ENCODE measurements at regions not wholly inside any gene's neighbourhood (a gene's known extent, or its start where the extent isn't known, plus 50 kb on each side); places are given as distances from the start of the nearest gene placed in this dataset.
A peak's percentile ranks its signal among the peaks of the same experiment; 100 is the strongest.
"Not testable (repeated sequence)": the region's sequence is repeated elsewhere in the genome, so short reads cannot be mapped to it uniquely, and the experiment has no call there.

GRCh38 chr5:36457511-36458270, 148.7 kb upstream of the SLC1A3 start:
- DNase-seq (ENCODE audit: low read depth), result no peak

GRCh38 chr5:36458746-36459145, 147.7 kb upstream of the SLC1A3 start:
- H3K27me3 ChIP-seq (ENCODE audit: control insufficient read depth, insufficient read depth, low read length), result no peaks in the 10 kb centered on the region
- DNase-seq (ENCODE audit: low read depth), result no peak
- H3K4me3 ChIP-seq (ENCODE audit: low read depth, low read length), result no peak overlapping the region
- no peak for TF ChIP-seq CTCF (IDR thresholded peaks at IDR 0.05; ENCODE audit: insufficient read depth, low read length, poor library complexity, severe bottlenecking)
- H3K36me3 ChIP-seq (ENCODE audit: control insufficient read depth, insufficient read depth, low read length), result no peaks in the 10 kb centered on the region

More at GRCh38 chr5:36457511-36458270, 148.7 kb upstream of the SLC1A3 start:
- H3K36me3 ChIP-seq (ENCODE audit: control insufficient read depth, insufficient read depth, low read length), result no peaks in the 10 kb centered on the region
- H3K27me3 ChIP-seq (ENCODE audit: control insufficient read depth, insufficient read depth, low read length), result no peaks in the 10 kb centered on the region
- no peak for TF ChIP-seq CTCF (IDR thresholded peaks at IDR 0.05; ENCODE audit: insufficient read depth, low read length, poor library complexity, severe bottlenecking)
- no peak overlapping the region for H3K4me3 ChIP-seq (ENCODE audit: low read depth, low read length)

DNA sequence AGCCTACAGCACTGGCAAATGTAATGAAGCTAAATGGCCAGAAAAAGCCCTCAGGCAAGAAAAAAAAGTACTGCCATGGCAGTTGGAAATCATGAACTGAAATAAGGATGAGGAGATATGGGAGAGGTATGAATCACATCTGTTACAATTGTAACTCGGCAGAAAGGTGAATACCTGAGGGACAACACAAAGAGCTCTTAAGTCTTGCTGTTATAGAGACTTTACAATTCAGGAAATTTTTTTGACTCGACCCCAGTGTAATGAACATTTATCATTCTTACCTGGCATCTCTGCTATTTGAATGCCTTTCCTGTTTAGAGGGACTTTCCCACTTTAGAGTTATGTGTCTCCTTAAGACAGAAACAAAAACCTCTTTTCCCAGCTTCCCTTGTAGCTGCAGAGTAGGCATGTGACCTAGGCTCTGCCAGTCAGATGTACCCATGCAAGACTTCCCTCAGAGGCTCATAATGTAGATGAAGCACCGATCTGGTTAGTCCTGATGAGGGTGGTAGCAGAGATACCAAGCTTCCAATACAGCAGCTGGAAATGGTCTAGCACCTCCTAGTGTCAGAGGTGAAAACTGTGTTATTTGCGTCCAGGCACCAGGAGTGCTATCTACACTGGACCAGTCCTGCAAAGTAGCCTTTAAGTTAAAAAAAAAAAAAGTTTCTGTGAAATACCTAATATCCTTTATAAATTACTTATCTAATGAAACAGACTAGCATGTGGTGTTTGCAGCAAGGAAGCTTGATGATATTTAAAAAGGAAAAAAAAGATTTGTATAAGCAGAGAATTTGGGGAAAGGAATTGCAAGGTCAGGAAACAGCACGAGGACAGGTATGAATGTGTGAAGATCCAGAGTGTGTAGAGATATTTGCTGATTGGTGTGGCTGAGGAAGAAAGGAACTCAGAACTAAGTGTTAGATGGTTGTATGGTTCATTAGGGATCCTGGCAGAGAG, 146.9 kb upstream of the SLC1A3 start:
- Histone ChIP-seq H3K4me3 (ENCODE audit: low read depth, low read length) (no peak overlapping the region), H3K27me3 (ENCODE audit: control insufficient read depth, insufficient read depth, low read length) (no peaks in the 10 kb centered on the region), H3K36me3 (ENCODE audit: control insufficient read depth, insufficient read depth, low read length) (no peaks in the 10 kb centered on the region)
- TF ChIP-seq CTCF (IDR thresholded peaks at IDR 0.05; ENCODE audit: insufficient read depth, low read length, poor library complexity, severe bottlenecking), result peak; percentile 31
- DNase-seq (ENCODE audit: low read depth), result no peak

DNA sequence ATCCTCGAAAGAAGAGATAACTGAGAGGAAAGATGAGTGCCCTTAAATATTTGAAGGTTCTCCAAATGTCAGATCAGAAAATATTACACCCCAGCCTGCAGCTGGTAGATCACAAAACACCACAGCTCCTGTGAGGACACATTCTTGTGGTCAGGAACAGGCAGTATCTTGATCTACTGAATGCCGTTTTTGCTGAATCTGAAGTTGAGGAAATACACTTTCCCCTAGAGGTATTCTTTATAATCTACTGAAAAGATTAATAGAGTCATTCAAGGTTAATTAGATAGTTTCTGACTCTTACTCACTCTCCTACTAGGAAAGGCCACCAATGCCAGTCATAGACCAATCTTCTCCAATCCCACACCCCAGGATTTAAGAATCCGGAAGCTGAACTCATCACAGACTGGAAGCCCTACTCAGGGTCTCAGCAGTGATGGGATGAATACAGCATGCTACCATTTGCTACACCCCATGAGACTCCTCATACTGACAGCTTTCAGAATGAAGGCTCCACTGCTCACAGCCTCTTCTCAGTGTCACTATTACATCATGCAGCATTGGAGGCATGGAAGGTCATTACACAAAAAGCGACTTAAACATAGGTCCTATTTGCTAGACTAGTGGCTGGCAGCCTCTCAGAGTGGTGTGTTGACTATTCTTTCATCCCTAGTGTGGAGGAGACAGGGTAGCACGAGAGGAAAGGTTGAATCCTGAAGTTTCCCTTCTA, 143.9 kb upstream of the SLC1A3 start:
- DNase-seq (ENCODE audit: low read depth), result no peak
- H3K36me3 ChIP-seq (ENCODE audit: control insufficient read depth, insufficient read depth, low read length), result no peaks in the 10 kb centered on the region
- H3K4me3 ChIP-seq (ENCODE audit: low read depth, low read length), result no peak overlapping the region
- no peak for TF ChIP-seq CTCF (IDR thresholded peaks at IDR 0.05; ENCODE audit: insufficient read depth, low read length, poor library complexity, severe bottlenecking)
- H3K27me3 ChIP-seq (ENCODE audit: control insufficient read depth, insufficient read depth, low read length), result no peaks in the 10 kb centered on the region

DNA sequence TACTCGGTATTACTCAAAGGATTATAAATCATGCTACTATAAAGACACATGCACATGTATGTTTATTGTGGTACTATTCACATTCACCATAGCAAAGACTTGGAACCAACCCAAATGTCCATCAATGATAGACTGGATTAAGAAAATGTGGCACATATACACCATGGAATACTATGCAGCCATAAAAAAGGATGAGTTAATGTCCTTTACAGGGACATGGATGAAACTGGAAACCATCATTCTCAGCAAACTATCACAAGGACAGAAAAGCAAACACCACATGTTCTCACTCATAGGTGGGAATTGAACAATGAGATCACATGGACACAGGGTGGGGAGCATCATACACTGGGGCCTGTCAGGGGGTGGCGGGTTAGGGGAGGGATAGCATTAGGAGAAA, 130.5 kb upstream of the SLC1A3 start:
- H3K36me3 ChIP-seq (ENCODE audit: control insufficient read depth, insufficient read depth, low read length); H3K27me3 ChIP-seq (ENCODE audit: control insufficient read depth, insufficient read depth, low read length); DNase-seq (ENCODE audit: low read depth); H3K4me3 ChIP-seq (ENCODE audit: low read depth, low read length): not testable (repeated sequence)

All from kidney epithelial cell (primary cell).